HCT116 (cell line): ENCODE measurements at regions not wholly inside any gene's neighbourhood (a gene's known extent, or its start where the extent isn't known, plus 50 kb on each side); places are given as distances from the start of the nearest gene placed in this dataset.

Experiments
- ATAC-seq: fragments of 200-7000 bp; cut with Tn5 transposase; 2 replicates; pipeline ENCODE4 v1.9.1; 2020; ENCODE audit warnings: mild to moderate bottlenecking, moderate library complexity
- BruUV-seq: library from RNA; stranded (reverse); fragments of 400-500 nt; replicated peaks from 2 replicates; lab custom pipeline; 2021; lab: Mats Ljungman, UMichigan
- CTCF ChIA-PET: fragments of 300-600 bp; sonication (Branson Sonifier 250); formaldehyde crosslinking; loops from one replicate; lab custom pipeline; 2021; ENCODE audit warnings: antibody characterized with exemption; lab: Charles Lee
- POLR2A ChIA-PET: fragments of 300-600, 350-600 bp; sonication (Branson Sonifier 250); formaldehyde crosslinking; loops from one replicate; lab custom pipeline; 2021; ENCODE audit warnings: antibody characterized with exemption; lab: Charles Lee
- RAD21 ChIA-PET, 2 experiments: fragments of 300-600 bp; sonication (Branson Sonifier 250); formaldehyde crosslinking; loops; one replicate each; lab custom pipeline; 2023; ENCODE audit warnings: low total read pairs in 2 of 2; ENCODE audit not compliant: uncharacterized antibody in 2 of 2, unreplicated experiment in 2 of 2, low non-redundant PET in 1 of 2; lab: Charles Lee
- DNase-seq: peaks from one replicate; pipeline ENCODE4 v3.0.0-alpha.2; 2010; ENCODE audit warnings: low read depth, low spot score
- H2AFZ ChIP-seq: fragments of 200-600 bp; shearing (Covaris generic), sonication (generic); 2 replicates; pipeline ENCODE4 v1.6.1; 2017; ENCODE audit warnings: low read depth, mixed run types, mixed read lengths, antibody characterized with exemption, low read length; ENCODE audit not compliant: poor library complexity, severe bottlenecking
- H3K27ac ChIP-seq: 2 replicates; pipeline ENCODE4 v1.5.1; 2012; ENCODE audit warnings: low read depth, low read length
- H3K27me3 ChIP-seq: fragments of 200-600 bp; sonication (generic); 2 replicates; pipeline ENCODE4 v1.6.1; 2016; ENCODE audit warnings: mixed run types, low read length, mixed read lengths; ENCODE audit not compliant: insufficient read depth
- H3K36me3 ChIP-seq, 2 experiments: fragments of 200-500 bp in 1 of 2; fragments of 200-600 bp in 1 of 2; sonication (Bioruptor generic) in 1 of 2; sonication (generic) in 1 of 2; 2 replicates each; pipeline versions ENCODE4 v1.5.1 to v1.6.1; 2014 to 2016; ENCODE audit warnings: low read length in 2 of 2, inconsistent platforms in 1 of 2, mixed read lengths in 1 of 2, mixed run types in 1 of 2; ENCODE audit not compliant: insufficient read depth in 2 of 2, control insufficient read depth in 1 of 2
- H3K4me1 ChIP-seq, 2 experiments: fragments of 200-600 bp in 1 of 2; sonication (generic) in 1 of 2; 2 replicates each; pipeline versions ENCODE4 v1.5.1 to v1.6.1; 2012 to 2017; ENCODE audit warnings: low read length in 2 of 2, inconsistent platforms in 1 of 2, mild to moderate bottlenecking in 1 of 2, mixed read lengths in 1 of 2, mixed run types in 1 of 2, moderate library complexity in 1 of 2; ENCODE audit not compliant: insufficient read depth in 2 of 2, control insufficient read depth in 1 of 2
- H3K4me2 ChIP-seq: fragments of 200-600 bp; sonication (generic); 2 replicates; pipeline ENCODE4 v1.6.1; 2017; ENCODE audit warnings: mixed run types, low read length, mixed read lengths
- H3K4me3 ChIP-seq, 2 experiments: fragments of 200-600 bp in 1 of 2; sonication (generic) in 1 of 2; replicated peaks in 1 of 2; 2 replicates each; pipeline ENCODE4 v1.5.1; 2011 to 2016; ENCODE audit warnings: low read length in 2 of 2, control low read depth in 1 of 2, low read depth in 1 of 2, mild to moderate bottlenecking in 1 of 2, mixed read lengths in 1 of 2, mixed run types in 1 of 2
- H3K79me2 ChIP-seq: fragments of 200-600 bp; sonication (generic); 2 replicates; pipeline ENCODE4 v1.6.1; 2017; ENCODE audit warnings: mild to moderate bottlenecking, mixed run types, low read length, moderate library complexity, mixed read lengths; ENCODE audit not compliant: insufficient read depth
- H3K9ac ChIP-seq: fragments of 200-600 bp; sonication (generic); 2 replicates; pipeline ENCODE4 v1.6.1; 2016; ENCODE audit warnings: low read length, mixed read lengths
- H3K9me2 ChIP-seq: fragments of 200-600 bp; sonication (generic), shearing (Covaris generic); 2 replicates; pipeline ENCODE4 v1.6.1; 2017; ENCODE audit warnings: mixed run types, mild to moderate bottlenecking, moderate library complexity; ENCODE audit not compliant: insufficient read depth
- H3K9me3 ChIP-seq, 2 experiments: fragments of 200-500 bp in 1 of 2; fragments of 200-600 bp in 1 of 2; sonication (Bioruptor generic) in 1 of 2; sonication (generic) in 1 of 2; 2 replicates each; pipeline ENCODE4 v1.6.1; 2014 to 2017; ENCODE audit warnings: low read length in 2 of 2, mixed read lengths in 2 of 2, inconsistent platforms in 1 of 2, low read depth in 1 of 2, mild to moderate bottlenecking in 1 of 2, mixed run types in 1 of 2, moderate library complexity in 1 of 2; ENCODE audit not compliant: control insufficient read depth in 1 of 2, insufficient read depth in 1 of 2
- H4K20me1 ChIP-seq: fragments of 200-600 bp; sonication (generic), shearing (Covaris generic); 2 replicates; pipeline ENCODE4 v1.6.1; 2017; ENCODE audit warnings: mixed run types, mild to moderate bottlenecking, moderate library complexity; ENCODE audit not compliant: insufficient read depth
- CEBPB ChIP-seq: IDR thresholded peaks from 2 replicates; pipeline ENCODE4 v1.6.1; 2012; ENCODE audit warnings: low read depth
- ELF1 ChIP-seq: IDR thresholded peaks from 2 replicates; pipeline ENCODE4 v1.6.1; 2012; ENCODE audit warnings: low read depth, borderline replicate concordance
- EZH2 ChIP-seq: fragments of 200-600 bp; sonication (generic); IDR thresholded peaks from 2 replicates; pipeline ENCODE4 v1.6.1; 2017; ENCODE audit warnings: antibody characterized with exemption, mixed run types
- FOSL1 ChIP-seq: IDR thresholded peaks from 2 replicates; pipeline ENCODE4 v1.6.1; 2012; ENCODE audit warnings: low read depth
- JUND ChIP-seq: IDR thresholded peaks from 2 replicates; pipeline ENCODE4 v1.6.1; 2012
- POLR2A ChIP-seq: IDR thresholded peaks from 2 replicates; pipeline ENCODE4 v1.7.0; 2011; ENCODE audit warnings: borderline replicate concordance; ENCODE audit not compliant: insufficient read depth, insufficient read length; ENCODE audit errors: extremely low read depth
- POLR2AphosphoS5 ChIP-seq: IDR thresholded peaks from 2 replicates; pipeline ENCODE4 v1.6.1; 2011; ENCODE audit warnings: mild to moderate bottlenecking, low read depth, low read length, moderate library complexity
- RAD21 ChIP-seq: IDR thresholded peaks from 2 replicates; pipeline ENCODE4 v1.6.1; 2012; ENCODE audit warnings: low read depth, mild to moderate bottlenecking
- SIN3A ChIP-seq: IDR thresholded peaks from 2 replicates; pipeline ENCODE4 v1.6.1; 2012; ENCODE audit warnings: low read depth
- TCF7L2 ChIP-seq: IDR thresholded peaks from 2 replicates; pipeline ENCODE4 v1.7.0; 2011; ENCODE audit warnings: borderline replicate concordance, inconsistent platforms; ENCODE audit not compliant: insufficient read depth, insufficient read length; ENCODE audit errors: extremely low read depth
- YY1 ChIP-seq: IDR thresholded peaks from 2 replicates; pipeline ENCODE4 v1.6.1; 2011; ENCODE audit warnings: low read length, low read depth, moderate library complexity, mild to moderate bottlenecking; ENCODE audit not compliant: insufficient replicate concordance; ENCODE audit errors: extremely low read depth
- intact Hi-C: fragments of 100-400 bp; cut with micrococcal nuclease; formaldehyde crosslinking; loops from 2 replicates; pipeline ENCODE4 v1.10.0; 2022

DNA sequence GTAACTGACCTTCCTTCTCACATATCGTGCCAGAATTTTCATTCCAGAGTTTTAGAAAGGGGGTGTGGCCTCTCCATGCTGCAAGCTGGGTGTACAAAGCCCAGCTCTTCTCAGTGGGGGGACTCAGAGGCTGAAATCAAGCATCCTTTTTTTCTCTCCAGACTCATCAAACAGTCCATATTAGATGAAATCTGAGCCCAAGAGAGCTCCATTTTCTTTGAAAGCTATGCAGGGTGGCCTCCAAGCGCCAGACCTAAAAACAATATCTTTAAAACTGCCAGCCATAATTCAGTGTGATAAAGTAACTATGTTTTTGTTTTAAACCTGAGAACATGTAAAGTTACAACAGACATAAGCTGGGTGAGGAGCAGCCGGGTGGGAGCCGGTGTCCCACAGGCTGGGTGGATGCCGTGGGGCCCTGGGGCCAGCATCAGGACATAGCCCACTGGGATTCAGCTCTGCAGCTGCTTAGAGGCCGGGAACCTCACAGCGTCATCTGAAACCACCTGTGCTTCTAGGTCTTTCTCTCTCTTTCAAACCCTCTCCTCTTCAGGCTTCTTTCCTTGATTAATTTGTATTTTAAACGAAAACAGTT, 249.2 kb downstream of the ZNF536 start:
- H3K9me3 ChIP-seq: peaks cover 0 to 6% of the 10 kb centered on the region in 2 experiments; a peak in 1 of 4 replicates
- DNase-seq: no peak
- TF ChIP-seq JUND: no peak
- TF ChIP-seq FOSL1: no peak
- TF ChIP-seq SIN3A: no peak
- no peak overlapping the region for H2AFZ ChIP-seq
- ATAC-seq: no peak
- no peaks in the 10 kb centered on the region for H3K36me3 ChIP-seq
- BruUV-seq: no TSS peak
- H3K4me3 ChIP-seq: no peak overlapping the region
- RAD21 ChIA-PET: no interaction called here
- CTCF ChIA-PET: no interaction called here
- intact Hi-C loops: no loop called here
- POLR2A ChIA-PET: no interaction called here
- H3K79me2 ChIP-seq: no peaks in the 10 kb centered on the region
- H3K27ac ChIP-seq: no peak overlapping the region
- no peaks in the 10 kb centered on the region for H3K9me2 ChIP-seq
- H3K4me2 ChIP-seq: no peak overlapping the region
- no peaks in the 10 kb centered on the region for H4K20me1 ChIP-seq
- no peaks in the 10 kb centered on the region for H3K4me1 ChIP-seq
- H3K27me3 ChIP-seq: no peaks in the 10 kb centered on the region
- H3K9ac ChIP-seq: no peak overlapping the region

DNA sequence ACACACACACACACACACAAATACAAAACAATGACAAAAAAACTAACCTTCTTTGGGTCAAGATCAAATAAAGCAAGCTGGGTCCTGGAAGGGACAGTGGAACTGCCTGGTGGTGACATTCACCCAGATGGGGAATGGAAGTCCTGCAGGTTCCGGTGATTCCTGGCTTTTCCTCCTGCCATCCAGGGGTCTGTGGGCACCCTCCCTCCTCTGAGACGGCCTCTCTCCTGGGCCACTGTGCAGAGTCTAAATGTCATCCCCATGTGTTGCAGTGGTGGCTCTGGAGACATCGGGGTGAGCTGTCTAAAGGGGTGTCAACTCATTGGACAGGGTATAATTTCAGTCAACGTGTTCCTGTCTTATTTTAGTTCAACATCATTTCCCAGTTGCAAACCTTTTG, 248.2 kb downstream of the ZNF536 start:
- Histone ChIP-seq H2AFZ (no peak overlapping the region), H3K9me2 (no peaks in the 10 kb centered on the region), H3K4me3 (no peak overlapping the region), H4K20me1 (no peaks in the 10 kb centered on the region), H3K79me2 (no peaks in the 10 kb centered on the region), H3K9me3 (peaks cover 0 to 6% of the 10 kb centered on the region in 2 experiments; a peak in 1 of 4 replicates), H3K9ac (no peak overlapping the region), H3K27me3 (no peaks in the 10 kb centered on the region), H3K4me2 (no peak overlapping the region), H3K27ac (no peak overlapping the region), H3K4me1 (no peaks in the 10 kb centered on the region), H3K36me3 (no peaks in the 10 kb centered on the region)
- no peak for TF ChIP-seq CEBPB
- no peak for TF ChIP-seq YY1
- TF ChIP-seq POLR2AphosphoS5: no peak
- TF ChIP-seq EZH2: no peak
- no peak for TF ChIP-seq SIN3A
- no peak for TF ChIP-seq TCF7L2
- TF ChIP-seq RAD21: no peak
- TF ChIP-seq POLR2A: no peak
- TF ChIP-seq ELF1: no peak
- ChIA-PET RAD21 (no interaction called here), POLR2A (interaction anchor here (0.7 kb wide), 1 partner anchor 73 kb away, joined by 4 read pairs; no protein-coding TSS in a partner anchor), CTCF (no interaction called here)
- intact Hi-C loops: no loop called here
- ATAC-seq (no peak), DNase-seq (no peak)
- no TSS peak for BruUV-seq
